WTC11 (cell line): ENCODE measurements at regions not wholly inside any gene's neighbourhood (a gene's known extent, or its start where the extent isn't known, plus 50 kb on each side); places are given as distances from the start of the nearest gene placed in this dataset.

Experiments
- CBFB ChIP-seq: sonication (generic); formaldehyde crosslinking; IDR thresholded peaks from 2 replicates; pipeline ENCODE4 v1.8.1; 2022; ENCODE audit warnings: mild to moderate bottlenecking, low read depth, missing genetic modification reagents
- MYBL2 ChIP-seq: sonication (generic); formaldehyde crosslinking; IDR thresholded peaks from 2 replicates; pipeline ENCODE4 v1.8.1; 2023; ENCODE audit warnings: mild to moderate bottlenecking, moderate library complexity, missing genetic modification reagents
- NFE2L1 ChIP-seq: sonication (generic); formaldehyde crosslinking; IDR thresholded peaks from 2 replicates; pipeline ENCODE4 v1.8.1; 2023; ENCODE audit warnings: missing genetic modification reagents
- NFYB ChIP-seq: sonication (generic); formaldehyde crosslinking; conservative IDR thresholded peaks from 2 replicates; pipeline ENCODE4 v1.8.0; 2022; ENCODE audit warnings: low read depth, missing genetic modification reagents
- TF ChIP-seq, protein P1 (sequence below): sonication (generic); formaldehyde crosslinking; IDR thresholded peaks from 2 replicates; pipeline ENCODE4 v1.8.1; 2023; ENCODE audit warnings: mild to moderate bottlenecking, missing genetic modification reagents, borderline replicate concordance
- TF ChIP-seq, protein P2 (sequence below): fragments of 200-600 bp; IDR thresholded peaks from 2 replicates; pipeline ENCODE4 v1.8.0; 2022; ENCODE audit warnings: antibody characterized with exemption
- TF ChIP-seq, protein P3 (sequence below): sonication (generic); formaldehyde crosslinking; IDR thresholded peaks from 2 replicates; pipeline ENCODE4 v1.8.1; 2023; ENCODE audit warnings: mild to moderate bottlenecking, missing genetic modification reagents
- TF ChIP-seq, protein P4 (sequence below): sonication (generic); formaldehyde crosslinking; IDR thresholded peaks from 2 replicates; pipeline ENCODE4 v1.8.0; 2022; ENCODE audit warnings: mild to moderate bottlenecking, missing genetic modification reagents
- TF ChIP-seq, protein P5 (sequence below): sonication (generic); formaldehyde crosslinking; IDR thresholded peaks from 2 replicates; pipeline ENCODE4 v1.8.0; 2022; ENCODE audit warnings: mild to moderate bottlenecking, missing genetic modification reagents

DNA sequence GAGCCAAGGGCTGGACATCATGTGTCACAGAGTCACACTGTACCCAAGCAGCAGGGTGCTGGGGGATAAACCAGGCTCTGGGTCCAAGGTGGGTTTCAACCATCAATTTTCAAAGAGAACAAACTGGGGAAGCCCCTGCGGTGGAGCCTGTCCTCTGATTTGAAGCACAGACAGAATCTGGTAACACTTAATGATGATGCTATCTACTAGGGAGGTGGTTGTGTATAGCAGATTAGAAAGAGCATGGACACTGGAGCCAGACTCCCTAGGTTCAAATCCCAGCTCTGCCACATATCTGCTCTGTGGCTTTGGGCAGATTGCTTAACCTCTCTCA, 204.9 kb upstream of the ZMIZ1 start:
- TF ChIP-seq, protein P1, sequence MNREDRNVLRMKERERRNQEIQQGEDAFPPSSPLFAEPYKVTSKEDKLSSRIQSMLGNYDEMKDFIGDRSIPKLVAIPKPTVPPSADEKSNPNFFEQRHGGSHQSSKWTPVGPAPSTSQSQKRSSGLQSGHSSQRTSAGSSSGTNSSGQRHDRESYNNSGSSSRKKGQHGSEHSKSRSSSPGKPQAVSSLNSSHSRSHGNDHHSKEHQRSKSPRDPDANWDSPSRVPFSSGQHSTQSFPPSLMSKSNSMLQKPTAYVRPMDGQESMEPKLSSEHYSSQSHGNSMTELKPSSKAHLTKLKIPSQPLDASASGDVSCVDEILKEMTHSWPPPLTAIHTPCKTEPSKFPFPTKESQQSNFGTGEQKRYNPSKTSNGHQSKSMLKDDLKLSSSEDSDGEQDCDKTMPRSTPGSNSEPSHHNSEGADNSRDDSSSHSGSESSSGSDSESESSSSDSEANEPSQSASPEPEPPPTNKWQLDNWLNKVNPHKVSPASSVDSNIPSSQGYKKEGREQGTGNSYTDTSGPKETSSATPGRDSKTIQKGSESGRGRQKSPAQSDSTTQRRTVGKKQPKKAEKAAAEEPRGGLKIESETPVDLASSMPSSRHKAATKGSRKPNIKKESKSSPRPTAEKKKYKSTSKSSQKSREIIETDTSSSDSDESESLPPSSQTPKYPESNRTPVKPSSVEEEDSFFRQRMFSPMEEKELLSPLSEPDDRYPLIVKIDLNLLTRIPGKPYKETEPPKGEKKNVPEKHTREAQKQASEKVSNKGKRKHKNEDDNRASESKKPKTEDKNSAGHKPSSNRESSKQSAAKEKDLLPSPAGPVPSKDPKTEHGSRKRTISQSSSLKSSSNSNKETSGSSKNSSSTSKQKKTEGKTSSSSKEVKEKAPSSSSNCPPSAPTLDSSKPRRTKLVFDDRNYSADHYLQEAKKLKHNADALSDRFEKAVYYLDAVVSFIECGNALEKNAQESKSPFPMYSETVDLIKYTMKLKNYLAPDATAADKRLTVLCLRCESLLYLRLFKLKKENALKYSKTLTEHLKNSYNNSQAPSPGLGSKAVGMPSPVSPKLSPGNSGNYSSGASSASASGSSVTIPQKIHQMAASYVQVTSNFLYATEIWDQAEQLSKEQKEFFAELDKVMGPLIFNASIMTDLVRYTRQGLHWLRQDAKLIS = no peak
- no peak for TF ChIP-seq CBFB
- TF ChIP-seq, protein P2, sequence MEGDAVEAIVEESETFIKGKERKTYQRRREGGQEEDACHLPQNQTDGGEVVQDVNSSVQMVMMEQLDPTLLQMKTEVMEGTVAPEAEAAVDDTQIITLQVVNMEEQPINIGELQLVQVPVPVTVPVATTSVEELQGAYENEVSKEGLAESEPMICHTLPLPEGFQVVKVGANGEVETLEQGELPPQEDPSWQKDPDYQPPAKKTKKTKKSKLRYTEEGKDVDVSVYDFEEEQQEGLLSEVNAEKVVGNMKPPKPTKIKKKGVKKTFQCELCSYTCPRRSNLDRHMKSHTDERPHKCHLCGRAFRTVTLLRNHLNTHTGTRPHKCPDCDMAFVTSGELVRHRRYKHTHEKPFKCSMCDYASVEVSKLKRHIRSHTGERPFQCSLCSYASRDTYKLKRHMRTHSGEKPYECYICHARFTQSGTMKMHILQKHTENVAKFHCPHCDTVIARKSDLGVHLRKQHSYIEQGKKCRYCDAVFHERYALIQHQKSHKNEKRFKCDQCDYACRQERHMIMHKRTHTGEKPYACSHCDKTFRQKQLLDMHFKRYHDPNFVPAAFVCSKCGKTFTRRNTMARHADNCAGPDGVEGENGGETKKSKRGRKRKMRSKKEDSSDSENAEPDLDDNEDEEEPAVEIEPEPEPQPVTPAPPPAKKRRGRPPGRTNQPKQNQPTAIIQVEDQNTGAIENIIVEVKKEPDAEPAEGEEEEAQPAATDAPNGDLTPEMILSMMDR = no peak
- TF ChIP-seq, protein P3, sequence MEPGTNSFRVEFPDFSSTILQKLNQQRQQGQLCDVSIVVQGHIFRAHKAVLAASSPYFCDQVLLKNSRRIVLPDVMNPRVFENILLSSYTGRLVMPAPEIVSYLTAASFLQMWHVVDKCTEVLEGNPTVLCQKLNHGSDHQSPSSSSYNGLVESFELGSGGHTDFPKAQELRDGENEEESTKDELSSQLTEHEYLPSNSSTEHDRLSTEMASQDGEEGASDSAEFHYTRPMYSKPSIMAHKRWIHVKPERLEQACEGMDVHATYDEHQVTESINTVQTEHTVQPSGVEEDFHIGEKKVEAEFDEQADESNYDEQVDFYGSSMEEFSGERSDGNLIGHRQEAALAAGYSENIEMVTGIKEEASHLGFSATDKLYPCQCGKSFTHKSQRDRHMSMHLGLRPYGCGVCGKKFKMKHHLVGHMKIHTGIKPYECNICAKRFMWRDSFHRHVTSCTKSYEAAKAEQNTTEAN = no peak
- TF ChIP-seq NFYB (CRISPR knock-in tag) = no peak
- TF ChIP-seq, protein P4, sequence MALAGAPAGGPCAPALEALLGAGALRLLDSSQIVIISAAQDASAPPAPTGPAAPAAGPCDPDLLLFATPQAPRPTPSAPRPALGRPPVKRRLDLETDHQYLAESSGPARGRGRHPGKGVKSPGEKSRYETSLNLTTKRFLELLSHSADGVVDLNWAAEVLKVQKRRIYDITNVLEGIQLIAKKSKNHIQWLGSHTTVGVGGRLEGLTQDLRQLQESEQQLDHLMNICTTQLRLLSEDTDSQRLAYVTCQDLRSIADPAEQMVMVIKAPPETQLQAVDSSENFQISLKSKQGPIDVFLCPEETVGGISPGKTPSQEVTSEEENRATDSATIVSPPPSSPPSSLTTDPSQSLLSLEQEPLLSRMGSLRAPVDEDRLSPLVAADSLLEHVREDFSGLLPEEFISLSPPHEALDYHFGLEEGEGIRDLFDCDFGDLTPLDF (CRISPR knock-in tag) = no peak
- TF ChIP-seq, protein P5, sequence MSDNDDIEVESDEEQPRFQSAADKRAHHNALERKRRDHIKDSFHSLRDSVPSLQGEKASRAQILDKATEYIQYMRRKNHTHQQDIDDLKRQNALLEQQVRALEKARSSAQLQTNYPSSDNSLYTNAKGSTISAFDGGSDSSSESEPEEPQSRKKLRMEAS = no peak
- TF ChIP-seq NFE2L1 (CRISPR knock-in tag) = no peak
- TF ChIP-seq MYBL2 (CRISPR knock-in tag) = no peak
